Breast epithelium (tissue), 4 donors: ENCODE measurements at regions not wholly inside any gene's neighbourhood (a gene's known extent, or its start where the extent isn't known, plus 50 kb on each side); places are given as distances from the start of the nearest gene placed in this dataset.

Experiments
- DNase-seq, 2 donors: peaks; one replicate each; pipeline ENCODE4 v3.0.0-alpha.2; 2019; ENCODE audit warnings: low spot score in 2 of 2
- H3K27ac ChIP-seq, 2 donors: fragments of 200-600 bp; sonication (generic) in 1 of 2; one replicate each; pipeline ENCODE4 v1.5.1; 2016 to 2019; ENCODE audit warnings: mild to moderate bottlenecking in 1 of 2
- H3K27me3 ChIP-seq, 2 donors: fragments of 200-600 bp; sonication (generic) in 1 of 2; one replicate each; pipeline versions ENCODE4 v1.5.1 to v1.6.0; 2017 to 2019; ENCODE audit warnings: control low read depth in 1 of 2, mild to moderate bottlenecking in 1 of 2
- H3K36me3 ChIP-seq: fragments of 200-600 bp; one replicate; pipeline ENCODE4 v1.5.1; 2019
- H3K4me1 ChIP-seq, 2 donors: fragments of 200-600 bp; sonication (generic); one replicate each; pipeline ENCODE4 v1.5.1; 2016 to 2019; ENCODE audit warnings: control low read depth in 1 of 2
- H3K4me3 ChIP-seq, 3 donors: fragments of 200-600 bp; sonication (generic); 1 replicate in 2 of 3; 2 replicates in 1 of 3; pipeline ENCODE4 v1.5.1; 2016 to 2019; ENCODE audit warnings: mild to moderate bottlenecking in 3 of 3, moderate library complexity in 2 of 3
- H3K9me3 ChIP-seq, 2 donors: fragments of 200-600 bp; sonication (generic) in 1 of 2; one replicate each; pipeline ENCODE4 v1.5.1; 2016 to 2019; ENCODE audit warnings: control low read depth in 1 of 2
- CTCF ChIP-seq, 3 donors: fragments of 450-650 bp; IDR thresholded peaks; one replicate each; pipeline ENCODE4 v1.5.1; 2016 to 2017; ENCODE audit warnings: antibody characterized with exemption in 3 of 3, mild to moderate bottlenecking in 3 of 3, moderate library complexity in 3 of 3
- POLR2A ChIP-seq: fragments of 450-650 bp; IDR thresholded peaks from one replicate; pipeline ENCODE4 v1.6.1; 2016; ENCODE audit warnings: antibody characterized with exemption, mild to moderate bottlenecking, moderate library complexity
- POLR2AphosphoS5 ChIP-seq, 3 donors: sonication (generic); formaldehyde crosslinking; IDR thresholded peaks; one replicate each; pipeline ENCODE4 v1.6.1; 2017; ENCODE audit warnings: antibody characterized with exemption in 3 of 3
- intact Hi-C: fragments of 100-400 bp; cut with DNase I; formaldehyde crosslinking; loops from one replicate; pipeline ENCODE4 v1.15.1; 2023; ENCODE audit warnings: low total_unique reads

- Histone ChIP-seq H3K4me1 (no peaks in the 10 kb centered on the region), H3K36me3 (no peaks in the 10 kb centered on the region), H3K4me3 (no peak overlapping the region), H3K27me3 (no peaks in the 10 kb centered on the region), H3K9me3 (no peaks in the 10 kb centered on the region), H3K27ac (peak overlapping the region in 1 of 2 donors; percentile 71)
- intact Hi-C loops: no loop called here
- no peak for DNase-seq
- TF ChIP-seq POLR2A (no peak), POLR2AphosphoS5 (IDR thresholded peaks at IDR 0.05) (no peak), CTCF (IDR thresholded peaks at IDR 0.05) (no peak)
Observed at GRCh38 chr10:128896116-128896795, 570.8 kb upstream of the MGMT start.

GRCh38 chr10:128896963-128897362 is 570.1 kb upstream of the MGMT start:
- intact Hi-C loops: no loop called here
- no peak for DNase-seq
- TF ChIP-seq POLR2AphosphoS5 (IDR thresholded peaks at IDR 0.05) (no peak), POLR2A (no peak), CTCF (IDR thresholded peaks at IDR 0.05) (no peak)
- H3K36me3 ChIP-seq: no peaks in the 10 kb centered on the region
- no peak overlapping the region for H3K4me3 ChIP-seq
- no peaks in the 10 kb centered on the region for H3K9me3 ChIP-seq
- H3K27me3 ChIP-seq: no peaks in the 10 kb centered on the region
- H3K4me1 ChIP-seq: no peaks in the 10 kb centered on the region
- H3K27ac ChIP-seq: peak overlapping the region in 1 of 2 donors; percentile 52

GRCh38 chr10:128897401-128898129 is 569.5 kb upstream of the MGMT start:
- no peak for TF ChIP-seq CTCF (IDR thresholded peaks at IDR 0.05)
- no peak for TF ChIP-seq POLR2AphosphoS5 (IDR thresholded peaks at IDR 0.05)
- no peak for TF ChIP-seq POLR2A
- DNase-seq: no peak
- Histone ChIP-seq H3K4me1 (no peaks in the 10 kb centered on the region), H3K36me3 (no peaks in the 10 kb centered on the region), H3K4me3 (no peak overlapping the region), H3K27ac (peak overlapping the region in 1 of 2 donors; percentile 52), H3K9me3 (no peaks in the 10 kb centered on the region), H3K27me3 (no peaks in the 10 kb centered on the region)
- intact Hi-C loops: no loop called here

- H3K4me3 ChIP-seq: no peak overlapping the region
- no peaks in the 10 kb centered on the region for H3K27me3 ChIP-seq
- TF ChIP-seq POLR2A (no peak), POLR2AphosphoS5 (IDR thresholded peaks at IDR 0.05) (no peak), CTCF (IDR thresholded peaks at IDR 0.05) (no peak)
- intact Hi-C loops: no loop called here
- no peaks in the 10 kb centered on the region for H3K9me3 ChIP-seq
- H3K36me3 ChIP-seq: no peaks in the 10 kb centered on the region
- H3K27ac ChIP-seq: no peak overlapping the region
- no peaks in the 10 kb centered on the region for H3K4me1 ChIP-seq
- DNase-seq: no peak
Observed at GRCh38 chr10:128898133-128898915, 568.7 kb upstream of the MGMT start.

- intact Hi-C loops: no loop called here
- no peak for DNase-seq
- Histone ChIP-seq H3K36me3 (no peaks in the 10 kb centered on the region), H3K27ac (no peak overlapping the region), H3K4me3 (no peak overlapping the region), H3K9me3 (no peaks in the 10 kb centered on the region), H3K4me1 (no peaks in the 10 kb centered on the region), H3K27me3 (no peaks in the 10 kb centered on the region)
- TF ChIP-seq CTCF (IDR thresholded peaks at IDR 0.05) (no peak), POLR2AphosphoS5 (IDR thresholded peaks at IDR 0.05) (no peak), POLR2A (no peak)
Observed at GRCh38 chr10:128898916-128899195, 568.2 kb upstream of the MGMT start.
